Skin of body (tissue), 1 donor: ENCODE measurements at regions not wholly inside any gene's neighbourhood (a gene's known extent, or its start where the extent isn't known, plus 50 kb on each side); places are given as distances from the start of the nearest gene placed in this dataset.

Source experiments
- DNase-seq: peaks from one replicate; lab custom pipeline; 2025; lab: John Stamatoyannopoulos, UW

GRCh38 chr10:35758076-35758475, 116.0 kb upstream of the FZD8 start:
- peak; percentile 51 for DNase-seq

- no peak for DNase-seq
Observed at GRCh38 chr10:35754519-35754918, 112.4 kb upstream of the FZD8 start.

- DNase-seq = no peak
Observed at GRCh38 chr10:35752469-35753461, 110.7 kb upstream of the FZD8 start.

- no peak for DNase-seq
Observed at GRCh38 chr10:35751347-35751746, 109.3 kb upstream of the FZD8 start.

- no peak for DNase-seq
Observed at GRCh38 chr10:35749230-35749629, 107.1 kb upstream of the FZD8 start.

GRCh38 chr10:35745617-35746403, 103.7 kb upstream of the FZD8 start:
- no peak for DNase-seq

GRCh38 chr10:35743851-35744250, 101.8 kb upstream of the FZD8 start:
- DNase-seq = peak; percentile 5

GRCh38 chr10:35743351-35743750, 101.3 kb upstream of the FZD8 start:
- DNase-seq = no peak

- no peak for DNase-seq
Observed at GRCh38 chr10:35739998-35740397, 97.9 kb upstream of the FZD8 start.

- DNase-seq = no peak
Observed at GRCh38 chr10:35735412-35735811, 93.3 kb upstream of the FZD8 start.

- no peak for DNase-seq
Observed at GRCh38 chr10:35731828-35732227, 89.7 kb upstream of the FZD8 start.

- DNase-seq = no peak
Observed at GRCh38 chr10:35728341-35728740, 86.2 kb upstream of the FZD8 start.

GRCh38 chr10:35726846-35727245, 84.8 kb upstream of the FZD8 start:
- DNase-seq = peak; percentile 38

- no peak for DNase-seq
Observed at GRCh38 chr10:35723992-35724391, 81.9 kb upstream of the FZD8 start.

GRCh38 chr10:35723059-35723458, 81.0 kb upstream of the FZD8 start:
- no peak for DNase-seq

GRCh38 chr10:35722636-35723035, 80.5 kb upstream of the FZD8 start:
- DNase-seq = no peak

GRCh38 chr10:35722226-35722625, 80.1 kb upstream of the FZD8 start:
- DNase-seq = no peak

GRCh38 chr10:35720366-35720765, 78.3 kb upstream of the FZD8 start:
- DNase-seq = peak; percentile 20

GRCh38 chr10:35716776-35717175, 74.7 kb upstream of the FZD8 start:
- DNase-seq = no peak

GRCh38 chr10:35712486-35712885, 70.4 kb upstream of the FZD8 start:
- DNase-seq = no peak

GRCh38 chr10:35711615-35712411, 69.7 kb upstream of the FZD8 start:
- DNase-seq = no peak
